ENCODE measurements at regions not wholly inside any gene's neighbourhood (a gene's known extent, or its start where the extent isn't known, plus 50 kb on each side); places are given as distances from the start of the nearest gene placed in this dataset.
"Not testable (repeated sequence)": the region's sequence is repeated elsewhere in the genome, so short reads cannot be mapped to it uniquely, and the experiment has no call there.

GRCh38 chr19:31890230-31890629 lies 455.2 kb upstream of the ZNF507 start:
- DNase-seq: no peak

- DNase-seq: no peak
These were observed 453.4 kb upstream of the ZNF507 start for GRCh38 chr19:31892060-31892459.

- DNase-seq: not testable (repeated sequence)
These were observed 451.9 kb upstream of the ZNF507 start for GRCh38 chr19:31893491-31893890.

- DNase-seq: no peak
These were observed 451.0 kb upstream of the ZNF507 start for GRCh38 chr19:31894451-31894850.

- no peak for DNase-seq
These were observed 448.1 kb upstream of the ZNF507 start for GRCh38 chr19:31897292-31897691.

- peak; percentile 2 for DNase-seq
These were observed 444.4 kb upstream of the ZNF507 start for GRCh38 chr19:31900991-31901390.

GRCh38 chr19:31902821-31903220 lies 442.6 kb upstream of the ZNF507 start:
- no peak for DNase-seq

- no peak for DNase-seq
These were observed 441.4 kb upstream of the ZNF507 start for GRCh38 chr19:31903979-31904378.

GRCh38 chr19:31906111-31906871 lies 439.1 kb upstream of the ZNF507 start:
- DNase-seq: peak; percentile 86

- DNase-seq: no peak
These were observed 437.7 kb upstream of the ZNF507 start for GRCh38 chr19:31907661-31908060.

GRCh38 chr19:31908080-31908479 lies 437.3 kb upstream of the ZNF507 start:
- no peak for DNase-seq

- DNase-seq: no peak
These were observed 436.7 kb upstream of the ZNF507 start for GRCh38 chr19:31908496-31909225.

- DNase-seq: no peak
These were observed 435.2 kb upstream of the ZNF507 start for GRCh38 chr19:31910224-31910623.

GRCh38 chr19:31911577-31911976 lies 433.8 kb upstream of the ZNF507 start:
- no peak for DNase-seq

GRCh38 chr19:31913103-31913661 lies 432.2 kb upstream of the ZNF507 start:
- no peak for DNase-seq

GRCh38 chr19:31930401-31930800 lies 415.0 kb upstream of the ZNF507 start:
- DNase-seq: no peak

- DNase-seq: no peak
These were observed 407.4 kb upstream of the ZNF507 start for GRCh38 chr19:31937983-31938382.

- no peak for DNase-seq
These were observed 406.7 kb upstream of the ZNF507 start for GRCh38 chr19:31938675-31939074.

- DNase-seq: no peak
These were observed 405.0 kb upstream of the ZNF507 start for GRCh38 chr19:31940396-31940795.

- no peak for DNase-seq
These were observed 402.2 kb upstream of the ZNF507 start for GRCh38 chr19:31943191-31943661.

GRCh38 chr19:31943778-31944177 lies 401.6 kb upstream of the ZNF507 start:
- no peak for DNase-seq

- no peak for DNase-seq
These were observed 401.1 kb upstream of the ZNF507 start for GRCh38 chr19:31944326-31944725.

- DNase-seq: no peak
These were observed 398.9 kb upstream of the ZNF507 start for GRCh38 chr19:31946491-31946890.
